D341Med (cell line): ENCODE measurements at regions not wholly inside any gene's neighbourhood (a gene's known extent, or its start where the extent isn't known, plus 50 kb on each side); places are given as distances from the start of the nearest gene placed in this dataset.
"Not testable (repeated sequence)": the region's sequence is repeated elsewhere in the genome, so short reads cannot be mapped to it uniquely, and the experiment has no call there.

Experiments
- DNase-seq: peaks from one replicate; pipeline ENCODE4 v3.0.0; 2012; ENCODE audit warnings: low spot score

DNA sequence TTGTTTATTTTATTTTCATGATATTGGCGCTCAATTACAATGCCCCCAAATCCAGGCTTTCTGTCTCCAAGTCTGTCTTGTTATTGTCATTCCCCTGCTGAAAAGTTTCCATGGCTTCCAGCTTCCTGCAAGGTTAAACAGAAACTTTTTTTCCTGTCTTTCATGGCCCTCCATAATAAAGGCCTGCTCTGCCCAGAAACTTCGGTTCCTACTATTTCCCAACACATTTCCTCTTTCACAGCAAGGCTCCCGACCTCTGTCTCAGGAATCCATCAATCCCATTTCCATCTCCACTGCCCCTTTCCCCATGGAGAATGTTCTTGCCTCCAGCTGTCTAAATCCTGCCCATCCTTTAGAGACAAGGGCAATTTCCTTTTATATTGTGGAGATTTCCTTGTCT lies 365.2 kb upstream of the JARID2 start:
- DNase-seq, result no peak

DNA sequence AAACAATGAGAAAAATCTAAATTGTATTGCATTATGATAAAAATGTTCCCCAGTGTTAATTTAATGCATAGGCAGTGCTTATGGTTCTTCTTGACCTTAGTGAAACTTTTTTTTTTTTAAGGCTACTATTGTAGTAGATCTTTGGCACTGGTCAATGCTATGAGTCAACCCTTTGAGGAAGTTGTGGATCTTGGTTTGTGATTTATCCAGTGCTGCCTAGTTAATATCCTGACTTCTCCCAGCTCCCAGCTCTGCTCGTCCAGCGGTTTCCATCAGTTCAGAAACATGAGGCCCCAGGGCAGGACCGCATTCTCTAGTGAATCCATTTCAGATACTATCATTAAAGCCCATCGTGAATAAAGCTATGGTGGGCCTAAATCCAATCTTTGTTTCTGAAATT lies 364.5 kb upstream of the JARID2 start:
- DNase-seq, result no peak

DNA sequence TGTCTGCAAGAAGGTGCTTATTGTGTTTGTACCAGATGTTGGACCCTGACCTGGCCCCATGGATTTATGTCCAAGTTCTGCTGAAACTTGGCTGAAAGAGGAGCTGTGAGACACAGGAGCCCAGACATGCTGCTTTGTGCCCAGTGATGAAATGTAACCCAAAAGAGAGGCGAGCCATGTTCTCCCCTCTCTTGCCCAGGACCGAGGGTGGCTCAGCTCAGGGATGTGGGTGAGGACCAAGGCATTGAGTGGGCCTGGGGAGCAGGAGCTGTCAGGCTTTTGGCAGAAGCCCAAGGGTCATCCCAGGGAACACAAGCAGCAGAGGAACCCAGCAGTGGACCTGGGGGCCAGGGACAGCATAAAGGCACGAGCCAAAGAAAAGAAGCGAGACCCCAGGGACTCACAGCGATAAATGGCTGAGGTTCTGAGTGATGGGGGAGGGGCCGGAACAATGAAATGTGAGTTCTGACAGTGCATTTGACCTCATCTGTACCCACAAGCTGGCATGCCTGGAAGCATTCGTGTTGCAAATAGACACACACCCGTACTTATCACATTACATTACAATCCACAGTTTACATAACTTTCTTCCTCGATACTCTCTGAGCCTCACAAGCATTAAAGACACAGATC lies 363.4 kb upstream of the JARID2 start:
- no peak for DNase-seq

DNA sequence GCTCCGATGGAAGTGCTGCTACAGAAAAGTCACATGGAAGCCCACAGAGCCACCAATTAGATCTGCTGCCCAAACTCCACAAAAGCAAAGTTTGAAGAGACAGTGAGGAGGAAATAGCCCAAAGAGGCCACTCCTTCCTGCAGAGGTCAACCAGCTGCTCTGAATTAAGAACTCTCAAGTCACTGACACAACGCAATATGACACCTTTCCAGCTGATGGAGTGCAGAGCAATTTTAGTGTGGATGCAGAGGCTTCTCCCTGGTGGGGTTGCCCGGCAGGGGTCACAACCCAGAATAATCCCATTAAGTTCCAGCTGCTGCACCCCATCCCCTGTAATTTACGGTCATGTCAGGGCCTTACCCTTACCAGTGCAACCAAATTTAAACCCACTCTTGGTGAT lies 361.9 kb upstream of the JARID2 start:
- no peak for DNase-seq

DNA sequence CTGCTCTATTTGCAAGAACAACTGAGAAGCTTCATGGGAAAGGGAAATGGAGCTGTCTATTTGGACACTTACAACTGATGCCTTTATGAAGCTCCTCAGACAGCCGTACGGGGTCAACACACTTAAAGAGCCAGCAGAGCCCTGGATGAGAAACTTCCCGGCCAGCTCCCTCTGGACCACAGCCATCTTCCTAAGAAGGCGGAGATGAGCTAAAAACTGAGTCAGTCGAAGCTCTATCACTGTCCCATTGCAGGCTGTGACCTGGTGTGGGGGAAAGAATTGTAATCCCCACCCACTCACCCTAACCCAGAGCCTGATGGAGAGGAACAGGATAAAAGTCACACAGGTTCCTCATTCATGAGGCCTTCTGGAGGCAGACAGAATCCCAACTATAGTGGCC lies 360.4 kb upstream of the JARID2 start:
- DNase-seq, result no peak

DNA sequence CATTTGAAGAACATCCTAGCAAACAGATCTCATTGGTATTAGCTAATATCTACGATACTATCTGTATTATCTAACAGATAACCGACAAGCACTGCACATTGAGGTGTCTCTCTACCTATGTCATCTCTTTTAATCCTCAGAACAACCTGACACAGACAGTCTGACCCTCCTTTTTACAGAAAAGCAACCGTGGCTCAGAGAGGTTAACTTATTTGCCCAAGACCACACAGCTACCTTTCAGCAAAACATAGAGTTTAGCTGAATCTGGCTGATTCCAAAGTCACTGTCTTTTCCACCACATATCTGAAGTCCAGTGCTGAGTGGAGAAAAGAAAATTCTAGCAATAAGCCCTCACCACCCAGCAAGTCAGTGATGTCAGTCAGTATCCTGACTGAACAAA lies 358.7 kb upstream of the JARID2 start:
- no peak for DNase-seq

DNA sequence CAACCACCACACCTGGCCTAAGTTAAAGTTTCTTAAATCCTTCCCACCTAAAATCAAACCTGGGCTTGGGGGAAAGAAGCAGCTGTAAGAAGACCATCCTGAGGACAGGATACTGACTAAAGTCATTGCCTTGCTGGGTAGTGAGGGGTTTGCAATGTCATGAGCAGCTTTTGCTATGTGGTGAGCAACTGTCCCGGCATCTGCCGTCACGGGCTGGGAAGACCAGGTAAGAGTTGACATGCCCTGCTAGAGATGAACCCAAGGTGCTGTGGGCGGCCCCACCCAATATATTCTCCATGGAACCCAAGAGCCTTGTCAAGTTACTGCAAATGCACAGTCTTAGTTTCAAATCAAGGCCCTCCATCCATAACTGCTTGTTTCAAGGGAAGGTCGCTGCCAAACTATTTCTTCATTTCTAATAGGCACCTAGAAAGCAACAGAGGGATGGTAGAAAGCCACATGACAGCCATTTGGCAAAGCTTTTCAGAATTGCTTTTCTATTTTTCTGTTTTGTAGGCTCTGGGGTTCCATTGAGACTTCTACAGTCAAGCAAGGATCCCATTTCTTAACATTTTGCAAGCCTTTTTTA lies 357.8 kb upstream of the JARID2 start:
- DNase-seq, result no peak

DNA sequence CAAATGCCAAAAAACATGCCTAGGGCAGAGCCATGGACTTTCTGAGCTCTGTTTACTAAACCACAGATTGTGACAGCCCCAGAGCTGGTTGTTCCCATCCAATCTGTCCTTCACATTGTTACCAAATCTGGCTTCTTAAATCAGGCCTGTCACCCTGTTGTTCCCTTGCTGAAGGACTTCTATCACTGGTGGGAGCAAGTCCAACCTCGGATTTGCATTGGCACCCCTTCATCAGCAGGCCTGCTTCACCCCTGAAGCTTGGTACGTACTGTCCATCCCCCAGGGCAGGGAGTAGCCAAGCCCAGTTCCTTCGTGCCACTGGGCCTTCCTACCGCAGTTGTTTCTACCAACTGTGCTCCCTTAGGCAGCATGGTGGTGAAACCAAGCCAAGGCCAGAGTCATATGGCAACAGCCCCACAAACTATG lies 357.3 kb upstream of the JARID2 start:
- DNase-seq, result no peak

DNA sequence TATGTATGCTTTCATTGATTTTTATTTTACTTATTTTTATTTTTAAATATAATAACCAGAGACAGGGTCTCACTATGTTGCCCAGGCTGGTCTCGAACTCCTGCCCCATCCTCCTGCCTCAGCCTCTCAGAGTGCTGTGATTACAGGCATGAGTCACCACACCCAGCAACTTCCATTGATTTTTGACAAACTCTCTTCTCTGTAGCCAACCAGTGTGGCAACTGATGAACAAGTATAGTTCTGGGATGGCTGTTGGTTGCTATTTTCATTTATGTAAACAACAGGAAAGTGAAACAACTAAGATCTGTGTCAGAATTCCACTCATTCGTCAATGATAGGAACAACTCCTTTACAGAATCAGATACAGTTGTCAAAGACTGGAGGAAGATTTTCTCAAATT lies 356.7 kb upstream of the JARID2 start:
- no peak for DNase-seq

DNA sequence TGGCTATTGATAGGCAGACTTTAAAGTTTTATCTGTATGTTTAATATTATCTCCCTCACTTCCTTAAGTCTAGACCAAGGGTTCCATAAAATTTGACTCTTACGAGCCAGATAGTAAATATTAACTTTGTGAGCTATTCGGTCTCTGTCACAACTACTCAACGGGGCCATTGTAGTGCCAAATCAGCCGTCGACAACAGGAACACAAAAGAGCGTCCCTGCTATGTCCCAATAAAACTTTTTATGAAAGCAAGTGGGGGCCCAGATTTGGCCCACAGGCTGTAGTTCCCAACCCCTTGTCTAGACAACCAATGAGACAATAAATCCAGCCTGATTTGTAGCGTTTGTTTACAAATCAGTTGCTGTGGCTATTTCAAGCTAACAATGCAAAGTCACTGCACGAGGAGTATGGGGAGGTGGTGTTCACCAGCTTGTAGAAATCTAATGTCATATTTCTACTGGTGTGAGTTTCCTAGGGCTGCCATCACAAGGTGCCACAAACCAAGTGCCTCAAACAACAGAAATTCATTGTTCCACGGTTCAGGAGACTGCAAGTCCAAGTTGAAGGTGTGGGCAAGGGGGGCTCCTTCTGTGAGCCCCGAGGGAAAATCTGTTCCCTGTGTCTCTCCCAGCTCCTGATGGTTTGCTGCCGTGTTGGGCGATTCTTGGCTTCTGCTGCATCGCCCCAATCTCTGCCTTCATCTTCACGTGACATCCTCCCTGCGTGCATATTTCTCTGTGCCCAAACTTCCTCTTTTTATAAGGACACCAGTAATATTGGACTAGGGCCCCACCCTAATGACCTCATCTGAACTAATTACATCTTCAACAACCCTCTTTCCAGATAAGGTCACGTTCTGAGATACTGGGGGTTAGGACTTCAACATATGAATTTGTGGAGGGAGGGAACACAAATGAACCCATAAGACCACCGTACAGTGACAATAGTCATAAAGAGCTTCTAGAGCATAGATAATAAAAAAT lies 356.0 kb upstream of the JARID2 start:
- no peak for DNase-seq

DNA sequence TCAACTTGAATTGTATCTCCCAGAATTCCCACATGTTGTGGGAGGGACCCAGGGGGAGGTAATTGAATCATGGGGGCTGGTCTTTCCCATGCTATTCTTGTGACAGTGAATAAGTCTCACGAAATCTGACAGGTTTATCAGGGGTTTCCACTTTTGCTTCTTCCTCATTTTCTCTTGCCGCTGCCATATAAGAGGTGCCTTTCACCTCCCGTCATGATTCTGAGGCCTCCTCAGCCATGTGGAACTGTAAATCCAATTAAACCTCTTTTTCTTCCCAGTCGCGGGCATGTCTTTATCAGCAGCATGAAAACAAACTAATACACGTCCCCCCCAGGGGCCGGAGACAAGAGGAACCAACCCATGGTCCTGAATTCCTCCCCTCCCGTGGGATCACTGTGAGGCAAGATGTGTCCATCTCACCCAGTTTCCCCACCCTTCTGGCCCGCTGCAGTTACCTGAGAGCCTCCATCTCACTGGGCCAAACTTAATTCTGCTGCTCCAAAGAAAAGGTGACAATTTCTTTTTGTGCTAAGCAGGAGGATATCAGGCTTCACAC lies 354.0 kb upstream of the JARID2 start:
- DNase-seq, result not testable (repeated sequence)

DNA sequence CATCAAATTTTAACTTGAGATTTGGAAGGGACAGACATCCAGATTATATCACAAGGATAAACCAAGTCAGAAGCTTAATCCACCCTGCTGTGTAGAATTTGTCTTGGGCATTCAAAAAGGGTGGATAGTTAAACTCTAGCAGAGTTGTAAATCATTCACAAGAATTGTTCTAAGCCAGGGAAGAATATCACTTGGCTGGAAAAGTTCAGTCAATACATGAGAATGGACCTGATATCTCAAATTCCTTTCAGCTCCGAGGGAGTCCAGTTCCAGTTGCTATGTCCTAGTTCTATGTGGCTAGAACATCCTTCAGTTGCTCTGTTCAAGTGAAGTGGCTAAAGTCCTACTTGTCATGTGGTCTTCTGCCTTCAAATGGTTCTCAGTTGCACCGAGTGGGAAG lies 351.8 kb upstream of the JARID2 start:
- no peak for DNase-seq

DNA sequence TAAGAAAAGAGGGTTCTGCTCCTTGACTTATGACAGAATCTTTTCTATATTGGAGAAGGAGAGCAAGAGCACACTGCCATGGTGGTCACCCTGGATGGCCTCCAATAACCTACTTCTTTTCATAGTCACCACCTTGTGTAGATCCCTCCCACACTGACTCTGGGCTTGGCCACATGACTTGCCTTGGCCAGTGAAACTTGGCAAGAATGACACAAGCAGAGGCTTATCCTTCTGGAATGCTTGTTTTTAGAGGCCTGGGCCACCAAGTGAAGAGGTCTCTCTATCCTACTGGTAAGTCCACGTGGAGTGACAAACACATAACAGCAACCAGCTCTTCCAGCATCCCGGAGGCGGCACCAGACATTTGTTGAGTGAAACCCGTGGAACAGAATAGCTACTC lies 349.4 kb upstream of the JARID2 start:
- no peak for DNase-seq

DNA sequence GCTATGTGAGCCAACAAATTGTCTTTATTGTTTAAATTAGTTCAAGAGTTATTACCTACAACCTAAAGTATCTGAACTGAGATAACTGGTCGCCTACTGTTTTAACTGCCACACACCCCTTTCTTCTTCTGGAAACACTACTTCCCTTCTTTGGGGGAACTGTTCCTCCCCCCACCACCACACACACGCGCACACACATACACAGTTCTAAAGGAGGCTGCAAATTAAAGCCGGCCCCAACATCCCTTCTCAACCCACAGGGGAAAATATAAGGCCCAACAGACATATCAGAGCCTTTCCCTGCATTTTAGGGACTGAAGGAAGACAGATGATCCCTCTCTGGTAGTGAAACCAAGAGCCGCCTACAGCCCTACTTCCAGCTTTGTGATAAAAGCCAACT lies 348.0 kb upstream of the JARID2 start:
- DNase-seq, result no peak

DNA sequence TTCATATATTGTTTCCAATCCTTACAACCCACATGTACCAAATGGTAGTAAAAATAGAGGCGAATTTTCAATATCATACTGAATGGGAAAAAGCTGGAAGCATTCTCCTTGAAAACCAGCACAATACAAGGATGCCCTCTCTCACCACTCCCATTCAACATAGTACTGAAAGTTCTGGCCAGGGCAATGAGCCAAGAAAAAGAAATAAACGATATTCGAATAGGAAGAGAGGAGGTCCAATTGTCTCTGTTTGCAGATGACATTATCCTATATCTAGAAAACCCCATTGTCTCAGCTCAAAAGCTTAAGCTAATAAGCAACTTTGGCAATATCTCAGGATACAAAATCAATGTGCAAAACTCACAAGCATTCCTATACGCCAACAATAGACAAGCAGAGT lies 346.4 kb upstream of the JARID2 start:
- not testable (repeated sequence) for DNase-seq

DNA sequence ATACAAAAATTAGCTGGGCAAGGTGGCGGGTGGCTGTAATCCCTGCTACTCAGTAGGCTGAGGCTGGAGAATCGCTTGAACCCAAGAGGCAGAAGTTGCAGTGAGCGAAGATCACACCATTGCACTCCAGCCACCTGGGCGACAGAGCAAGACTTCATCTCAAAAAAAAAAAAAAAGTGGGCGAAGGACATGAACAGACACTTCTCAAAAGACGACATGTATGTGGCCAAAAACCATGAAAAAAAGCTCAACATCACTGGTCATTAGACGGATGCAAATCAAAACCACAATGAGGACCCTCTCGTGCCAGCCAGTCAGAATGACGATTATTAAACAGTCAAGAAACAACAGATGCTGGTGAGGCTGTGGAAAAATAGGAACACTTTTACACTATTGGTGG lies 344.9 kb upstream of the JARID2 start:
- no peak for DNase-seq

DNA sequence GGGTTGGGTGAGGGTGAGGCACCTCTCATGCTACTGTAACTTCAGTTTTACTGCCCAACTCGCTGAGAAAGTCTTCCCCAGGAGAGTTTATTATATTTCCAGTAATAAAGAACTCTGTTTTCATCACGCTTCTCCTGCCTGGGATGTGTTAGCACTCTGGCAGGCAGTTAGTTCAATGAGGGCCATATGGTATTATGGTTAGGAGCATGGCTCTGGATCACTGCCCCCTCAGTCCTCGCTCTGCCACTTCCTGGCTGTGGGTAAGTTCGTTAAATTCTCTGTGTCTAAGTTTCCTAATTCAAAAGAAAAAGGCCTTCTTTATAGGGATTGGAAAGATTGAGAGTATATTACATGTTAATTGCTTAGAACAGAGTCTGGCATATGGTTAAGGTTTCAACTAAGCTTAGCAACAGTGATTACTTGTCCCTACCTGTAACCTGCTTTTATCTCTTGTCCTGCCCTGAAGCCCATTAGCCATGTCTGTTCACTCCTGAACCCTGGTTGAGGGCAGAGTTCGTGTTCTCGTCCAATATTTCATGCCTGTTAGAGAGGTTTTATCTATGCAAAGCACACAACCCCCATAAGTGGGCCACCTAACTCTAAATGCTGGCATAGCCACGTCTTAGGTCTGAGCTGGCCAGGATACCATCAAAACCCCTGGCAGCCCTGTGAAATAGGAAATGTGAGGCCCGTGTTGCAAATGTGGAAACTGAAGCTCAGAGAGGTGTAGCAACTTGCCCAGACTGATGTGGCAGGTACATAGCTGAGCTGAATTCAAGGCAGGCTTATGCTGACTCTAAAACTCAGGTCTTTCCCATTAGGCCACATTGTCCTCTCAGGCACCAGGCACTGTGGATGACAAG lies 342.5 kb upstream of the JARID2 start:
- DNase-seq, result no peak

DNA sequence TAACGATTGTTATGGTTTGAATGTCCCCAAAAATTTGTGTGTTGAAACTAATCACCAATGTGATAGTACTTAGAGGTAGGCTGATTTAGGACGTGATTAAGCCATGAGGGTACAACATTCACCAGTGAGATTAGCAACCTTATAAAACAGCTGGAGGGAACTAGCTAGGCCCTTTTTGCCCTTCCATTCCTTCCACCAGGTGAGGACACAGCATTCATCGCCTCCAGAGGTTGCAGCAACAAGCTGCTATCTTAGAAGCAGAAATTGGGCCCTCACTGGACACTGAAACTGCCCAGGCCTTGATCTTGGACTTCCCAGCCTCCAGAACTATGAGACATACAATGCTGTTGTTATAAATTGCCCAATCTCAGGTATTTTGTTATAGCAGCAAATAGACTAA lies 340.7 kb upstream of the JARID2 start:
- DNase-seq, result no peak

DNA sequence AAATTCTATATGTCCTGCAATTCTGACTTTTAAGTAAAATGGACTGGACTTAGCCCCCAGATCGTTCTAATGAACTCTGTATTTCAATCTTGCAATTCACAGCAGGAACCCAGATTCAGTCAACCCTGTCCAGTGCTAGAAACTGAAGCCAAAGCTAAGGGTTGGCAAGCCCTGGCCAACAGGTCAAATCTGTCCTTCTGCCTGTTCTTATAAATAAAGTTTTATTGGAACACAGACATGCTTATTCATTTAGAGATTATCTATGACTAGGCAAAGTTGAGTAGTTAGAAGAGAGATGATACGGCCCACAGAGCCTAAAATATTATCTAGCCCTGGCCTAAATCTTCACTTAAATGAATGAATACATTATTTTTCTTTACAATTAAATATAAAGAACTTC lies 339.2 kb upstream of the JARID2 start:
- DNase-seq, result no peak

DNA sequence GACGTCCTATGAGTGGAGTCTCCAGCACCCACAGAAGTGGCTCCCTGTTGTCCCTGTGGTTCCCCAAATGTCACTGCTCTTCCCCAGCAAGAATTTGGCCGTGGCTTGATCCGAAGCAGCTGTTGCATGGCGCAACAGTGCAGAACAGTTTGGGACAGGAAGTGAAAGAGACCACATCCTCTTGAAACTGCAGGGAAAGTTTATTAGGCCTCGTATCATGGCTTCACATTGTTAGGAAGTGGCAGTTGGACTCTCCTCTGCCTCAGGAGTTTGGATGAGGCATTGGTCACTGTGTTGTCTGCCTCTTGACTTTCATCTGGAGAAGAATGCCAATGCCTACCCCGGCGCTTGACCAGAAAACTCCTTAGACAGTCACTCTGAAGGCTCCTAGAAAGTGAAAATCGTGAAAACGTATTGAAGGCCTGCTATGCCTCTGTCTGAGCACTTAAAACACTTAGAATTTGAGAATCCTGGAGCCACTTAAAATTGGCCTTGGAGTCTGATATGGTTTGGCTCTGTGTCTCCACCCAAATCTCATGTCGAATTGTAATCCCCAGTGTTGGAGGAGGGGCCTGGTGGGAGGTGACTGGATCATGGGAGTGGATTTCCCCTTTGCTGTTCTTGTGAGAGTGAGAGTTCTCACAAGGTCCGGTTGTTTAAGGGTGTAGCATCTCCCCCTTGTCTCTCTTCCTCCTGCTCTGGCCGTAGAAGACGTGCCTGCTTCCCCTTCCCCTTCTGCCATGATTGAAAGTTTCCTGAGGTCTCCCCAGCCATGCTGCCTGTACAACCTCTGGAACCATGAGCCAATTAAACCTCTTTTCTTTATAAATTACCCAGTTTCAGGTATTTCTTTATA lies 334.9 kb upstream of the JARID2 start:
- no peak for DNase-seq

DNA sequence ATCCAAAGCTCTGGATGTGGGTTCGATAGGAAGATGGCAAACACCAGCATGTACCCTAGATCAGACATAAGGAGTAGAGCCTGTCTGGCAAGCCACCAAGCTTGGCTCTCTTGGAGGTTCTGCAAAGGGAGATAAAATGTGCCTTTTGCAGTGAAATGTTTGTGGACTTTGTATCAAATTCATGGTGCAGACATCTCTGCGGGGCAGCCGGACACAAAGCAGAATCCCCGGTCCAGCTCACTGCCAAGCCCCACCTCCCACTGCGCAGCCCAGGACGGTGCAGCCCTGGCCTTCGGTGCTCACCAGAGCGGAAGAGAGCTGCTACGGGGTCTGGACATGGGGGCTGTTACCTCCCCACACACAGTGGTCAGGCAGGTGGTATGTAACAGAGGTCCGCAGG lies 333.6 kb upstream of the JARID2 start:
- DNase-seq, result no peak
